GM12878 (cell line): ENCODE measurements at regions not wholly inside any gene's neighbourhood (a gene's known extent, or its start where the extent isn't known, plus 50 kb on each side); places are given as distances from the start of the nearest gene placed in this dataset.

ENCODE experiments used
- ATAC-seq: fragments of 200-7000 bp; cut with Tn5 transposase; 3 replicates; pipeline ENCODE4 v1.9.1; 2020; ENCODE audit warnings: mild to moderate bottlenecking, moderate library complexity
- BruUV-seq: library from RNA; stranded (reverse); fragments of 400-500 nt; replicated peaks from 2 replicates; lab custom pipeline; 2021; lab: Mats Ljungman, UMichigan
- CTCF ChIA-PET: fragments of 300-600 bp; sonication (Branson Sonifier 250); formaldehyde crosslinking; extraction: SDS; loops from one replicate; lab custom pipeline; 2021; ENCODE audit warnings: inconsistent platforms; lab: Yijun Ruan, JAX
- POLR2A ChIA-PET: fragments of 350-600 bp; formaldehyde crosslinking; extraction: SDS; loops from one replicate; lab custom pipeline; 2021; ENCODE audit warnings: inconsistent platforms; lab: Charles Lee
- RAD21 ChIA-PET: fragments of 300-600 bp; sonication (Branson Sonifier 250); formaldehyde crosslinking; loops from one replicate; lab custom pipeline; 2023; ENCODE audit warnings: antibody characterized with exemption; ENCODE audit not compliant: unreplicated experiment; lab: Charles Lee
- SMC1A ChIA-PET: fragments of 300-600 bp; sonication (Branson Sonifier 250); formaldehyde crosslinking; loops from one replicate; lab custom pipeline; 2023; ENCODE audit not compliant: unreplicated experiment, uncharacterized antibody; lab: Charles Lee
- DNase-seq: peaks from one replicate; pipeline ENCODE4 v3.0.0-alpha.2; 2011; ENCODE audit warnings: low read depth, low spot score
- FAIRE-seq: peaks from 3 replicates; lab custom pipeline; 2011; peaks lifted over from hg19 to GRCh38; lab: Jason Lieb, UNC
- H2AFZ ChIP-seq: 2 replicates; pipeline ENCODE4 v1.6.0; 2011; ENCODE audit warnings: low read depth, low read length, control low read depth; ENCODE audit not compliant: control insufficient read depth
- H3K27ac ChIP-seq: 2 replicates; pipeline ENCODE4 v1.5.1; 2011; ENCODE audit warnings: control low read depth; ENCODE audit not compliant: control insufficient read depth, insufficient read depth
- H3K27me3 ChIP-seq, 2 experiments: replicated peaks in 1 of 2; 2 replicates each; pipeline versions ENCODE4 v1.6.0 to v1.6.1; 2011; ENCODE audit warnings: low read length in 1 of 2; ENCODE audit not compliant: control insufficient read depth in 2 of 2, insufficient read depth in 2 of 2
- H3K36me3 ChIP-seq, 2 experiments: 2 replicates each; pipeline ENCODE4 v1.5.1; 2011; ENCODE audit warnings: low read length in 1 of 2; ENCODE audit not compliant: control insufficient read depth in 2 of 2, insufficient read depth in 2 of 2
- H3K4me1 ChIP-seq: 2 replicates; pipeline ENCODE4 v1.6.1; 2011; ENCODE audit warnings: mild to moderate bottlenecking, low read length, moderate library complexity, mixed read lengths; ENCODE audit not compliant: control insufficient read depth, insufficient read depth
- H3K4me2 ChIP-seq: 2 replicates; pipeline ENCODE4 v1.6.0; 2011; ENCODE audit warnings: control low read depth; ENCODE audit not compliant: control insufficient read depth, insufficient read depth
- H3K4me3 ChIP-seq: fragments of 200-600 bp; sonication (generic); 2 replicates; pipeline ENCODE4 v1.5.1; 2016
- H3K79me2 ChIP-seq: 2 replicates; pipeline ENCODE4 v1.6.0; 2011; ENCODE audit warnings: low read length; ENCODE audit not compliant: control insufficient read depth, insufficient read depth
- H3K9ac ChIP-seq: 2 replicates; pipeline ENCODE4 v1.8.0; 2011; ENCODE audit warnings: low read length, control low read depth, mixed read lengths; ENCODE audit not compliant: control insufficient read depth, insufficient read depth
- H3K9me3 ChIP-seq: replicated peaks from 3 replicates; pipeline ENCODE4 v1.5.1; 2011; ENCODE audit warnings: mild to moderate bottlenecking, low read length; ENCODE audit not compliant: control insufficient read depth, insufficient read depth
- H4K20me1 ChIP-seq: 2 replicates; pipeline ENCODE4 v1.6.0; 2011; ENCODE audit not compliant: control insufficient read depth, insufficient read depth
- BCL11A ChIP-seq: IDR thresholded peaks from 2 replicates; pipeline ENCODE4 v1.6.1; 2011; ENCODE audit warnings: low read depth, low read length
- BHLHE40 ChIP-seq, 2 experiments: fragments of 450-650 bp in 1 of 2; IDR thresholded peaks; 2 replicates each; pipeline ENCODE4 v1.6.1; 2011 to 2017; ENCODE audit warnings: low read depth in 2 of 2, borderline replicate concordance in 1 of 2, improper control_type of control experiment in 1 of 2, low read length in 1 of 2, mild to moderate bottlenecking in 1 of 2
- CREB1 ChIP-seq: IDR thresholded peaks from 2 replicates; pipeline ENCODE4 v1.6.1; 2012; ENCODE audit warnings: low read depth, mild to moderate bottlenecking, inconsistent platforms
- MTA2 ChIP-seq: fragments of 450-650 bp; IDR thresholded peaks from 2 replicates; pipeline ENCODE4 v1.6.1; 2016; ENCODE audit warnings: low read depth, mild to moderate bottlenecking, moderate library complexity
- MYB ChIP-seq: fragments of 150-350 bp; IDR thresholded peaks from 2 replicates; pipeline ENCODE4 v1.6.1; 2014; ENCODE audit warnings: mild to moderate bottlenecking, low read depth, low read length, borderline replicate concordance
- PKNOX1 ChIP-seq: fragments of 450-650 bp; IDR thresholded peaks from 2 replicates; pipeline ENCODE4 v1.6.1; 2016; ENCODE audit warnings: mild to moderate bottlenecking
- RBBP5 ChIP-seq: fragments of 200-600 bp; sonication (generic); conservative IDR thresholded peaks from 2 replicates; pipeline ENCODE4 v1.6.1; 2016
- SIX5 ChIP-seq: IDR thresholded peaks from 2 replicates; pipeline ENCODE4 v1.6.1; 2011; ENCODE audit warnings: mild to moderate bottlenecking, low read depth, low read length, moderate library complexity; ENCODE audit not compliant: severe bottlenecking
- TBL1XR1 ChIP-seq: IDR thresholded peaks from 2 replicates; pipeline ENCODE4 v1.6.1; 2012; ENCODE audit warnings: low read depth, low read length, improper control_type of control experiment
- YY1 ChIP-seq: IDR thresholded peaks from 2 replicates; pipeline ENCODE4 v1.6.1; 2011; ENCODE audit warnings: low read depth, mild to moderate bottlenecking, low read length
- ZBTB11 ChIP-seq: fragments of 450-650 bp; formaldehyde crosslinking; IDR thresholded peaks from 2 replicates; pipeline ENCODE4 v1.5.0; 2022; ENCODE audit warnings: mild to moderate bottlenecking, missing genetic modification characterization
- ZNF207 ChIP-seq: fragments of 450-650 bp; IDR thresholded peaks from 2 replicates; pipeline ENCODE4 v1.6.1; 2014; ENCODE audit warnings: antibody characterized with exemption, mild to moderate bottlenecking, borderline replicate concordance
- ZNF274 ChIP-seq: IDR thresholded peaks from one replicate; pipeline ENCODE4 v1.8.0; 2011; ENCODE audit not compliant: insufficient read length, insufficient read depth
- WGBS: methylation state at CpG from one replicate; pipeline ENCODE4 v1.1.6; 2016; ENCODE audit warnings: low lambda C conversion rate; ENCODE audit not compliant: insufficient replicate concordance, insufficient coverage; ENCODE audit errors: missing lambda C conversion rate; 5-methylcytosine and 5-hydroxymethylcytosine counted together
- in situ Hi-C: fragments of 300-500 bp; cut with MboI; formaldehyde crosslinking; loops from 9 replicates; pipeline ENCODE4 v1.14.3; 2018; ENCODE audit warnings: mixed read lengths
- intact Hi-C: fragments of 100-400 bp; cut with micrococcal nuclease; formaldehyde crosslinking; loops from one replicate; pipeline ENCODE4 v1.14.2; 2022; ENCODE audit not compliant: unreplicated experiment
- TF ChIP-seq, protein P1 (sequence below): IDR thresholded peaks from 2 replicates; pipeline ENCODE4 v1.6.1; 2011; ENCODE audit warnings: low read depth, low read length, improper control_type of control experiment, borderline replicate concordance

DNA sequence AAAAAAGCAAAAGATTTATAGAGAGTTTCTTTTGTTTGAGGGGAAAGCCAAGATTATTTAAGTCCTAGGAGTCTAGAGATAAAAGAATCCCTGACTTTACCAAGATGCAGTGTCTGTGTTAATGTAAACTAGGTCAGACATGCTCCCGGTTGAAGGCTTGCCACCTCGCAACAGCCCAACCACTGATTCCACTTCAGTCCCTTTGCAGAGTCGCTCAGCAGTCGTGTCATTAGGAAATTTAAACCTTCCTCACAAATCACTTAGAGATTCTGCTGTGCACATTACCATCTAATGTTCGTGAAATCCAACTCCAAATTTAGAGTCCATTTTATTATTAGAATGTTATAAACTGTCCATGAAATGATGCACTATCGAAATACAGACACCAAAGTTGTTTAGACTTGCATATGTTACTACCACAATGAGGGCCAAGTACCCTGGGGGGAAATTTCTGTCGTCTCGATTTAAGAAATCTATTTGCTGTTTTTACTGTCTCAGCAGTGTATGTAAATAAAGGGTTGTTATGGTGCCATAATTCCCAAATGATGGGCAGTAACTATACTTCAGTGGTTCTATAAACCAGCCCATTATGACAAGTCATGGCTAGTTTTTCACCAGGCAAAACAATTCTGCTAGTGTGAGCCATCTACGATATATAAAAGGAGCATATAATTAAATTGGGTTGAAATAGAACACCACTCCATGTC is 101.4 kb upstream of the MTNR1B start (continued):
- no peak for TF ChIP-seq CREB1
- no peak for TF ChIP-seq TBL1XR1
- no peak for TF ChIP-seq RBBP5
- TF ChIP-seq BHLHE40 (IDR thresholded peaks at IDR 0.05; ENCODE audit: borderline replicate concordance in 1 of 2, low read depth in 2 of 2, low read length in 1 of 2), result no peak
- TF ChIP-seq YY1, result no peak

- CTCF ChIA-PET, result interaction anchor here (1.6 kb wide), 1 partner anchor 12 kb away, joined by 3 read pairs; no protein-coding TSS in a partner anchor
- no peak overlapping the region for H3K4me2 ChIP-seq
- no peak overlapping the region for H2AFZ ChIP-seq
- no peak for DNase-seq
- no peaks in the 10 kb centered on the region for H3K4me1 ChIP-seq
- WGBS, result 0% methylated on average over 1 of the region's 1 CpG
- H3K36me3 ChIP-seq, result no peaks in the 10 kb centered on the region
- H3K9me3 ChIP-seq, result no peaks in the 10 kb centered on the region
- in situ Hi-C loops, result no loop called here
- no peaks in the 10 kb centered on the region for H4K20me1 ChIP-seq
- ATAC-seq, result no peak
- no peak overlapping the region for H3K9ac ChIP-seq
- no peak overlapping the region for H3K27ac ChIP-seq
- H3K79me2 ChIP-seq, result no peaks in the 10 kb centered on the region
- H3K27me3 ChIP-seq, result no peaks in the 10 kb centered on the region; a peak in 1 of 4 replicates
- FAIRE-seq, result no peak
- SMC1A ChIA-PET, result interaction anchor here (0.8 kb wide), 1 partner anchor 11 kb away, joined by 3 read pairs; no protein-coding TSS in a partner anchor
- intact Hi-C loops, result no loop called here
- no peak overlapping the region for H3K4me3 ChIP-seq
- POLR2A ChIA-PET, result no interaction called here
- RAD21 ChIA-PET, result no interaction called here
- BruUV-seq, result no TSS peak
- TF ChIP-seq ZBTB11 (CRISPR knock-in tag) (no peak), MTA2 (no peak), BCL11A (no peak), ZNF207 (no peak), ZNF274 (no peak), MYB (no peak), PKNOX1 (no peak), SIX5 (no peak)
- TF ChIP-seq, protein P1, sequence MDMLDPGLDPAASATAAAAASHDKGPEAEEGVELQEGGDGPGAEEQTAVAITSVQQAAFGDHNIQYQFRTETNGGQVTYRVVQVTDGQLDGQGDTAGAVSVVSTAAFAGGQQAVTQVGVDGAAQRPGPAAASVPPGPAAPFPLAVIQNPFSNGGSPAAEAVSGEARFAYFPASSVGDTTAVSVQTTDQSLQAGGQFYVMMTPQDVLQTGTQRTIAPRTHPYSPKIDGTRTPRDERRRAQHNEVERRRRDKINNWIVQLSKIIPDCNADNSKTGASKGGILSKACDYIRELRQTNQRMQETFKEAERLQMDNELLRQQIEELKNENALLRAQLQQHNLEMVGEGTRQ, result no peak
These were observed 99.7 kb upstream of the MTNR1B start for GRCh38 chr11:92869716-92870115.
